ENCODE measurements at regions not wholly inside any gene's neighbourhood (a gene's known extent, or its start where the extent isn't known, plus 50 kb on each side); places are given as distances from the start of the nearest gene placed in this dataset.

DNA sequence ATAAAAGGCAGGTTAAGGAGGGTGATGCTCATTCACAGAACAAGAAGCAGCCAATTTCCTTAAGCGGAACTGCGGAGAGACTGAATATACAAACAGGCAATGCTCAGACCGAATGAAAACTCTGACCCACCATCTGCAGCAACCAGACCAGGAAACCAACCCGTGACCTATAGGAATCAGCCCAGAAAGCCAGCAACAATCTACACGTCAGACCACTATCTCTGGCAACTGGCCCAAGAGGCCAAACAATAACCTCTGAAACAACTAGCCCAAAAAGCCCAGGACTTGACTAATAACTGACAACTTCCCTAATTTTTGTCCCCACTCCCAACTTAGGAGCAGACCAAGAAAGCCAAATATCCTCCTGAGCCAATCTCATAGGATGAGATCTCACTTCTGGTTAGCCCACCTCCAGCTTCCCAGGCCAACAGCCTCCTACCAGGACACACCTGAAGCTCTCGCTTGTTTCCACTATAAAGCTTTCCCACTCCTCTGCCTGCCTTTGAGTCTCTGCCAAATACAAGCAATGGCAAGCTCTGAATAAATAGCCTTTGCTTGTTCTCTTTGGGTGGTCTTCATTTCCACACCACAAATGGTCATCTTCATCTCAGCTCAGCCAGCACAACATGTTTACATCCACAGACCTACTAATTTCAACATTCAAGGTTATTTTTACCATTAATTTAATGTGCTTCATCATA lies 168.5 kb downstream of the HSD17B3 start:
- TF ChIP-seq POLR2A (IDR thresholded peaks at IDR 0.05), result no peak
- no peak for TF ChIP-seq POLR2AphosphoS5 (IDR thresholded peaks at IDR 0.05)
- TF ChIP-seq, protein P1, sequence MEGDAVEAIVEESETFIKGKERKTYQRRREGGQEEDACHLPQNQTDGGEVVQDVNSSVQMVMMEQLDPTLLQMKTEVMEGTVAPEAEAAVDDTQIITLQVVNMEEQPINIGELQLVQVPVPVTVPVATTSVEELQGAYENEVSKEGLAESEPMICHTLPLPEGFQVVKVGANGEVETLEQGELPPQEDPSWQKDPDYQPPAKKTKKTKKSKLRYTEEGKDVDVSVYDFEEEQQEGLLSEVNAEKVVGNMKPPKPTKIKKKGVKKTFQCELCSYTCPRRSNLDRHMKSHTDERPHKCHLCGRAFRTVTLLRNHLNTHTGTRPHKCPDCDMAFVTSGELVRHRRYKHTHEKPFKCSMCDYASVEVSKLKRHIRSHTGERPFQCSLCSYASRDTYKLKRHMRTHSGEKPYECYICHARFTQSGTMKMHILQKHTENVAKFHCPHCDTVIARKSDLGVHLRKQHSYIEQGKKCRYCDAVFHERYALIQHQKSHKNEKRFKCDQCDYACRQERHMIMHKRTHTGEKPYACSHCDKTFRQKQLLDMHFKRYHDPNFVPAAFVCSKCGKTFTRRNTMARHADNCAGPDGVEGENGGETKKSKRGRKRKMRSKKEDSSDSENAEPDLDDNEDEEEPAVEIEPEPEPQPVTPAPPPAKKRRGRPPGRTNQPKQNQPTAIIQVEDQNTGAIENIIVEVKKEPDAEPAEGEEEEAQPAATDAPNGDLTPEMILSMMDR (IDR thresholded peaks at IDR 0.05), result no peak

Measured in stomach (tissue), 4 donors.